GM12878 (cell line): ENCODE measurements at regions not wholly inside any gene's neighbourhood (a gene's known extent, or its start where the extent isn't known, plus 50 kb on each side); places are given as distances from the start of the nearest gene placed in this dataset.

Source experiments
- ATAC-seq: fragments of 200-7000 bp; cut with Tn5 transposase; 3 replicates; pipeline ENCODE4 v1.9.1; 2020; ENCODE audit warnings: mild to moderate bottlenecking, moderate library complexity
- BruUV-seq: library from RNA; stranded (reverse); fragments of 400-500 nt; replicated peaks from 2 replicates; lab custom pipeline; 2021; lab: Mats Ljungman, UMichigan
- CTCF ChIA-PET: fragments of 300-600 bp; sonication (Branson Sonifier 250); formaldehyde crosslinking; extraction: SDS; loops from one replicate; lab custom pipeline; 2021; ENCODE audit warnings: inconsistent platforms; lab: Yijun Ruan, JAX
- POLR2A ChIA-PET: fragments of 350-600 bp; formaldehyde crosslinking; extraction: SDS; loops from one replicate; lab custom pipeline; 2021; ENCODE audit warnings: inconsistent platforms; lab: Charles Lee
- RAD21 ChIA-PET: fragments of 300-600 bp; sonication (Branson Sonifier 250); formaldehyde crosslinking; loops from one replicate; lab custom pipeline; 2023; ENCODE audit warnings: antibody characterized with exemption; ENCODE audit not compliant: unreplicated experiment; lab: Charles Lee
- SMC1A ChIA-PET: fragments of 300-600 bp; sonication (Branson Sonifier 250); formaldehyde crosslinking; loops from one replicate; lab custom pipeline; 2023; ENCODE audit not compliant: unreplicated experiment, uncharacterized antibody; lab: Charles Lee
- DNase-seq: peaks from one replicate; pipeline ENCODE4 v3.0.0-alpha.2; 2011; ENCODE audit warnings: low read depth, low spot score
- FAIRE-seq: peaks from 3 replicates; lab custom pipeline; 2011; peaks lifted over from hg19 to GRCh38; lab: Jason Lieb, UNC
- H2AFZ ChIP-seq: 2 replicates; pipeline ENCODE4 v1.6.0; 2011; ENCODE audit warnings: low read depth, low read length, control low read depth; ENCODE audit not compliant: control insufficient read depth
- H3K27ac ChIP-seq: 2 replicates; pipeline ENCODE4 v1.5.1; 2011; ENCODE audit warnings: control low read depth; ENCODE audit not compliant: control insufficient read depth, insufficient read depth
- H3K27me3 ChIP-seq, 2 experiments: replicated peaks in 1 of 2; 2 replicates each; pipeline versions ENCODE4 v1.6.0 to v1.6.1; 2011; ENCODE audit warnings: low read length in 1 of 2; ENCODE audit not compliant: control insufficient read depth in 2 of 2, insufficient read depth in 2 of 2
- H3K36me3 ChIP-seq, 2 experiments: 2 replicates each; pipeline ENCODE4 v1.5.1; 2011; ENCODE audit warnings: low read length in 1 of 2; ENCODE audit not compliant: control insufficient read depth in 2 of 2, insufficient read depth in 2 of 2
- H3K4me1 ChIP-seq: 2 replicates; pipeline ENCODE4 v1.6.1; 2011; ENCODE audit warnings: mild to moderate bottlenecking, low read length, moderate library complexity, mixed read lengths; ENCODE audit not compliant: control insufficient read depth, insufficient read depth
- H3K4me2 ChIP-seq: 2 replicates; pipeline ENCODE4 v1.6.0; 2011; ENCODE audit warnings: control low read depth; ENCODE audit not compliant: control insufficient read depth, insufficient read depth
- H3K4me3 ChIP-seq: fragments of 200-600 bp; sonication (generic); 2 replicates; pipeline ENCODE4 v1.5.1; 2016
- H3K79me2 ChIP-seq: 2 replicates; pipeline ENCODE4 v1.6.0; 2011; ENCODE audit warnings: low read length; ENCODE audit not compliant: control insufficient read depth, insufficient read depth
- H3K9ac ChIP-seq: 2 replicates; pipeline ENCODE4 v1.8.0; 2011; ENCODE audit warnings: low read length, control low read depth, mixed read lengths; ENCODE audit not compliant: control insufficient read depth, insufficient read depth
- H3K9me3 ChIP-seq: replicated peaks from 3 replicates; pipeline ENCODE4 v1.5.1; 2011; ENCODE audit warnings: mild to moderate bottlenecking, low read length; ENCODE audit not compliant: control insufficient read depth, insufficient read depth
- H4K20me1 ChIP-seq: 2 replicates; pipeline ENCODE4 v1.6.0; 2011; ENCODE audit not compliant: control insufficient read depth, insufficient read depth
- BCL11A ChIP-seq: IDR thresholded peaks from 2 replicates; pipeline ENCODE4 v1.6.1; 2011; ENCODE audit warnings: low read depth, low read length
- CBX5 ChIP-seq: sonication (generic); IDR thresholded peaks from 2 replicates; pipeline ENCODE4 v1.6.1; 2016; ENCODE audit warnings: low read depth, moderate library complexity, mild to moderate bottlenecking, inconsistent platforms
- GATAD2B ChIP-seq: fragments of 450-650 bp; conservative IDR thresholded peaks from 2 replicates; pipeline ENCODE4 v1.6.1; 2017; ENCODE audit warnings: low read depth, mild to moderate bottlenecking, moderate library complexity
- MTA3 ChIP-seq: IDR thresholded peaks from 2 replicates; pipeline ENCODE4 v1.6.1; 2012; ENCODE audit warnings: low read length, inconsistent platforms, borderline replicate concordance
- MYB ChIP-seq: fragments of 150-350 bp; IDR thresholded peaks from 2 replicates; pipeline ENCODE4 v1.6.1; 2014; ENCODE audit warnings: mild to moderate bottlenecking, low read depth, low read length, borderline replicate concordance
- POLR2A ChIP-seq: IDR thresholded peaks from 2 replicates; pipeline ENCODE4 v1.6.1; 2011; ENCODE audit warnings: low read depth, mild to moderate bottlenecking, low read length
- POLR2AphosphoS5 ChIP-seq: IDR thresholded peaks from 2 replicates; pipeline ENCODE4 v1.6.1; 2011; ENCODE audit warnings: mild to moderate bottlenecking, low read length, inconsistent platforms
- RCOR1 ChIP-seq: conservative IDR thresholded peaks from 2 replicates; pipeline ENCODE4 v1.6.1; 2012; ENCODE audit warnings: low read depth, low read length, improper control_type of control experiment
- SREBF1 ChIP-seq: IDR thresholded peaks from 2 replicates; pipeline ENCODE4 v1.6.1; 2012; ENCODE audit warnings: mild to moderate bottlenecking, low read length
- SREBF2 ChIP-seq: IDR thresholded peaks from 2 replicates; pipeline ENCODE4 v1.6.1; 2012; ENCODE audit warnings: mild to moderate bottlenecking, low read length
- SRF ChIP-seq, 2 experiments: IDR thresholded peaks; 2 replicates each; pipeline ENCODE4 v1.6.1; 2011; ENCODE audit warnings: low read depth in 2 of 2, low read length in 2 of 2, mild to moderate bottlenecking in 1 of 2, moderate library complexity in 1 of 2
- YBX1 ChIP-seq: fragments of 450-650 bp; IDR thresholded peaks from 2 replicates; pipeline ENCODE4 v1.6.1; 2016; ENCODE audit warnings: antibody characterized with exemption
- ZBED1 ChIP-seq: IDR thresholded peaks from 2 replicates; pipeline ENCODE4 v1.6.1; 2016; ENCODE audit warnings: borderline replicate concordance
- WGBS: methylation state at CpG from one replicate; pipeline ENCODE4 v1.1.6; 2016; ENCODE audit warnings: low lambda C conversion rate; ENCODE audit not compliant: insufficient replicate concordance, insufficient coverage; ENCODE audit errors: missing lambda C conversion rate; 5-methylcytosine and 5-hydroxymethylcytosine counted together
- in situ Hi-C: fragments of 300-500 bp; cut with MboI; formaldehyde crosslinking; loops from 9 replicates; pipeline ENCODE4 v1.14.3; 2018; ENCODE audit warnings: mixed read lengths
- intact Hi-C: fragments of 100-400 bp; cut with micrococcal nuclease; formaldehyde crosslinking; loops from one replicate; pipeline ENCODE4 v1.14.2; 2022; ENCODE audit not compliant: unreplicated experiment
- TF ChIP-seq, protein P1 (sequence below): IDR thresholded peaks from 2 replicates; pipeline ENCODE4 v1.6.1; 2011; ENCODE audit warnings: low read depth, mild to moderate bottlenecking, low read length, moderate library complexity, borderline replicate concordance; ENCODE audit errors: extremely low read depth
- TF ChIP-seq, protein P2 (sequence below): fragments of 450-650 bp; IDR thresholded peaks from 2 replicates; pipeline ENCODE4 v1.6.1; 2017; ENCODE audit warnings: low read depth, mild to moderate bottlenecking, moderate library complexity

- intact Hi-C loops: no loop called here
- Histone ChIP-seq H3K9me3 (no peaks in the 10 kb centered on the region), H3K27me3 (no peaks in the 10 kb centered on the region), H3K79me2 (no peaks in the 10 kb centered on the region), H3K4me1 (no peaks in the 10 kb centered on the region), H3K9ac (no peak overlapping the region), H3K36me3 (no peaks in the 10 kb centered on the region), H3K27ac (no peak overlapping the region), H3K4me2 (no peak overlapping the region), H4K20me1 (no peaks in the 10 kb centered on the region), H3K4me3 (no peak overlapping the region), H2AFZ (no peak overlapping the region)
- CTCF ChIA-PET: no interaction called here
- DNase-seq (no peak), ATAC-seq (no peak), FAIRE-seq (no peak)
- WGBS: 0% methylated on average over 1 of the region's 1 CpG
- SMC1A ChIA-PET: no interaction called here
- RAD21 ChIA-PET: no interaction called here
- TF ChIP-seq POLR2A: no peak
- in situ Hi-C loops: no loop called here
- POLR2A ChIA-PET: interaction anchor here (0.5 kb wide), 1 partner anchor 76 kb away, joined by 4 read pairs; no protein-coding TSS in a partner anchor
- BruUV-seq: no TSS peak
These were observed 135.4 kb upstream of the SLC30A5 start for GRCh38 chr5:68958428-68958827.

GRCh38 chr5:68960456-68960855, 133.4 kb upstream of the SLC30A5 start:
- Histone ChIP-seq H3K36me3 (no peaks in the 10 kb centered on the region), H4K20me1 (no peaks in the 10 kb centered on the region), H3K4me3 (no peak overlapping the region), H3K79me2 (no peaks in the 10 kb centered on the region), H3K4me2 (no peak overlapping the region), H2AFZ (no peak overlapping the region), H3K27ac (no peak overlapping the region), H3K4me1 (no peaks in the 10 kb centered on the region), H3K9ac (no peak overlapping the region), H3K9me3 (no peaks in the 10 kb centered on the region), H3K27me3 (no peaks in the 10 kb centered on the region)
- intact Hi-C loops (no loop called here), in situ Hi-C loops (no loop called here)
- ChIA-PET POLR2A (no interaction called here), SMC1A (interaction anchor here (0.6 to 0.7 kb wide), 2 partner anchors 317 to 413 kb away, joined by 3 read pairs; no protein-coding TSS in a partner anchor), RAD21 (no interaction called here), CTCF (interaction anchor here (1.2 kb wide), 1 partner anchor 9 kb away, joined by 5 read pairs; no protein-coding TSS in a partner anchor)
- ATAC-seq (no peak), FAIRE-seq (no peak), DNase-seq (no peak)
- WGBS: 19% methylated on average over 4 of the region's 4 CpGs
- BruUV-seq: no TSS peak
- TF ChIP-seq MYB: no peak
- TF ChIP-seq ZBED1: no peak
- TF ChIP-seq SREBF2: no peak
- TF ChIP-seq SRF (IDR thresholded peaks at IDR 0.05; ENCODE audit: low read depth in 2 of 2, low read length in 2 of 2): no peak
- no peak for TF ChIP-seq CBX5
- no peak for TF ChIP-seq SREBF1
- TF ChIP-seq, protein P1, sequence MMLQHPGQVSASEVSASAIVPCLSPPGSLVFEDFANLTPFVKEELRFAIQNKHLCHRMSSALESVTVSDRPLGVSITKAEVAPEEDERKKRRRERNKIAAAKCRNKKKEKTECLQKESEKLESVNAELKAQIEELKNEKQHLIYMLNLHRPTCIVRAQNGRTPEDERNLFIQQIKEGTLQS: no peak
- no peak for TF ChIP-seq BCL11A
- no peak for TF ChIP-seq GATAD2B
- TF ChIP-seq YBX1: no peak
- TF ChIP-seq POLR2AphosphoS5: no peak
- TF ChIP-seq, protein P2, sequence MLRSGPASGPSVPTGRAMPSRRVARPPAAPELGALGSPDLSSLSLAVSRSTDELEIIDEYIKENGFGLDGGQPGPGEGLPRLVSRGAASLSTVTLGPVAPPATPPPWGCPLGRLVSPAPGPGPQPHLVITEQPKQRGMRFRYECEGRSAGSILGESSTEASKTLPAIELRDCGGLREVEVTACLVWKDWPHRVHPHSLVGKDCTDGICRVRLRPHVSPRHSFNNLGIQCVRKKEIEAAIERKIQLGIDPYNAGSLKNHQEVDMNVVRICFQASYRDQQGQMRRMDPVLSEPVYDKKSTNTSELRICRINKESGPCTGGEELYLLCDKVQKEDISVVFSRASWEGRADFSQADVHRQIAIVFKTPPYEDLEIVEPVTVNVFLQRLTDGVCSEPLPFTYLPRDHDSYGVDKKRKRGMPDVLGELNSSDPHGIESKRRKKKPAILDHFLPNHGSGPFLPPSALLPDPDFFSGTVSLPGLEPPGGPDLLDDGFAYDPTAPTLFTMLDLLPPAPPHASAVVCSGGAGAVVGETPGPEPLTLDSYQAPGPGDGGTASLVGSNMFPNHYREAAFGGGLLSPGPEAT: no peak
- TF ChIP-seq RCOR1: no peak
- TF ChIP-seq MTA3: no peak
